ENCODE measurements at regions not wholly inside any gene's neighbourhood (a gene's known extent, or its start where the extent isn't known, plus 50 kb on each side); places are given as distances from the start of the nearest gene placed in this dataset.

GRCh38 chr1:14182856-14183255 lies 415.6 kb upstream of the KAZN start:
- TF ChIP-seq CTCF (conservative IDR thresholded peaks at IDR 0.05) (no peak), EZH2 (IDR thresholded peaks at IDR 0.05; ENCODE audit: low read depth) (no peak)

All from PC-9 (cell line).